ENCODE measurements at regions not wholly inside any gene's neighbourhood (a gene's known extent, or its start where the extent isn't known, plus 50 kb on each side); places are given as distances from the start of the nearest gene placed in this dataset.

- no peak for TF ChIP-seq CTCF (IDR thresholded peaks at IDR 0.05)
- TF ChIP-seq EP300 (IDR thresholded peaks at IDR 0.05) = no peak
- TF ChIP-seq POLR2AphosphoS5 (IDR thresholded peaks at IDR 0.05) = no peak
- no peak for TF ChIP-seq POLR2A (IDR thresholded peaks at IDR 0.05)
- Histone ChIP-seq H3K27me3 (no peaks in the 10 kb centered on the region), H3K9me3 (no peaks in the 10 kb centered on the region), H3K4me1 (no peaks in the 10 kb centered on the region), H3K36me3 (no peaks in the 10 kb centered on the region), H3K27ac (no peak overlapping the region), H3K4me3 (no peak overlapping the region)
- WGBS, 2 donors = 65 to 68% methylated on average over 3 of the region's 3 CpGs
- intact Hi-C loops (cut with DNase I) = no loop called here
- DNase-seq = no peak
Observed at GRCh38 chr7:124276005-124276622, 243.2 kb upstream of the TMEM229A start.

GRCh38 chr7:124275411-124275810, 242.5 kb upstream of the TMEM229A start:
- TF ChIP-seq POLR2A (IDR thresholded peaks at IDR 0.05) (no peak), CTCF (IDR thresholded peaks at IDR 0.05) (no peak), EP300 (IDR thresholded peaks at IDR 0.05) (no peak), POLR2AphosphoS5 (IDR thresholded peaks at IDR 0.05) (no peak)
- DNase-seq = no peak
- Histone ChIP-seq H3K4me3 (no peak overlapping the region), H3K27me3 (no peaks in the 10 kb centered on the region), H3K4me1 (no peaks in the 10 kb centered on the region), H3K27ac (no peak overlapping the region), H3K9me3 (no peaks in the 10 kb centered on the region), H3K36me3 (no peaks in the 10 kb centered on the region)
- WGBS, 2 donors = 37 to 60% methylated on average over 3 of the region's 3 CpGs
- intact Hi-C loops (cut with DNase I) = no loop called here

- H3K4me1 ChIP-seq = no peaks in the 10 kb centered on the region
- no peak for DNase-seq
- TF ChIP-seq POLR2AphosphoS5 (IDR thresholded peaks at IDR 0.05) = no peak
- intact Hi-C loops (cut with DNase I) = no loop called here
- H3K4me3 ChIP-seq = no peak overlapping the region
- no peaks in the 10 kb centered on the region for H3K9me3 ChIP-seq
- no peak overlapping the region for H3K27ac ChIP-seq
- no peaks in the 10 kb centered on the region for H3K36me3 ChIP-seq
- no peaks in the 10 kb centered on the region for H3K27me3 ChIP-seq
Observed at GRCh38 chr7:124269774-124270173, 236.9 kb upstream of the TMEM229A start.

- WGBS, 2 donors = 74 to 85% methylated on average over 2 of the region's 2 CpGs
- intact Hi-C loops (cut with DNase I) = no loop called here
- no peak for DNase-seq
- Histone ChIP-seq H3K4me3 (no peak overlapping the region), H3K9me3 (no peaks in the 10 kb centered on the region), H3K4me1 (no peaks in the 10 kb centered on the region), H3K36me3 (no peaks in the 10 kb centered on the region), H3K27me3 (no peaks in the 10 kb centered on the region), H3K27ac (no peak overlapping the region)
- TF ChIP-seq POLR2A (IDR thresholded peaks at IDR 0.05) (no peak), EP300 (IDR thresholded peaks at IDR 0.05) (no peak), POLR2AphosphoS5 (IDR thresholded peaks at IDR 0.05) (no peak), CTCF (IDR thresholded peaks at IDR 0.05) (no peak)
Observed at GRCh38 chr7:124267154-124267553, 234.3 kb upstream of the TMEM229A start.

- no peaks in the 10 kb centered on the region for H3K36me3 ChIP-seq
- H3K4me3 ChIP-seq = no peak overlapping the region
- 74 to 81% methylated on average over 4 of the region's 4 CpGs for WGBS, 2 donors
Observed at GRCh38 chr7:124263232-124263827, 230.5 kb upstream of the TMEM229A start.

More at GRCh38 chr7:124263232-124263827, 230.5 kb upstream of the TMEM229A start:
- Histone ChIP-seq H3K4me1 (no peaks in the 10 kb centered on the region), H3K9me3 (no peaks in the 10 kb centered on the region), H3K27me3 (no peaks in the 10 kb centered on the region), H3K27ac (no peak overlapping the region)
- DNase-seq = no peak
- no peak for TF ChIP-seq POLR2A (IDR thresholded peaks at IDR 0.05)
- TF ChIP-seq CTCF (IDR thresholded peaks at IDR 0.05) = no peak
- no peak for TF ChIP-seq EP300 (IDR thresholded peaks at IDR 0.05)
- TF ChIP-seq POLR2AphosphoS5 (IDR thresholded peaks at IDR 0.05) = no peak
- intact Hi-C loops (cut with DNase I) = no loop called here

All from sigmoid colon (tissue), 6 donors.